ENCODE measurements at regions not wholly inside any gene's neighbourhood (a gene's known extent, or its start where the extent isn't known, plus 50 kb on each side); places are given as distances from the start of the nearest gene placed in this dataset.
"Not testable (repeated sequence)": the region's sequence is repeated elsewhere in the genome, so short reads cannot be mapped to it uniquely, and the experiment has no call there.

DNA sequence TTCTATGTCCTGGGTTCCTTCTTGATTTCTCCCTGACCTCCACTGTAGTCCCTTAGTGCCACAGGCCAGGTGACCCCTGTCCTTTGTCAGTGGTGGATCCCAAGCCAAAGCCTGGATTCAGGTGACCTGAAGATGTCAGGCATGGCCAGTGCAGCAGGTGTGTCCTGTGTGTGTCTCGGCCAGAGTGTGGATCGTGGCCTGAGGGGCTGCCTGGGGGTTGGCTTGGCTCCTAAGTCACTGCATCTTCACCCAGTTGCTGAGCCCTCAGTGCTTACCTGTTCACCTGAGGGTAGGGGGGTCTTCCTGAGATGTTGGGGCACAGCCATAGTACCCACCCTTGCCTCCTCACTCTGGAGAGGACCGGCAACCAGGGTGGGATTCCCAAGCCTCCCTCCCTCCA, 61.8 kb upstream of the PITX1 start:
- no peaks in the 10 kb centered on the region for H3K4me1 ChIP-seq (ENCODE audit: control insufficient read depth, insufficient read depth, low read length, poor library complexity, severe bottlenecking)
- no peaks in the 10 kb centered on the region for H3K9me3 ChIP-seq (ENCODE audit: control insufficient read depth, low read length)
- H3K27ac ChIP-seq (ENCODE audit: low read depth, low read length, severe bottlenecking), result no peak overlapping the region
- no peaks in the 10 kb centered on the region for H3K36me3 ChIP-seq (ENCODE audit: control insufficient read depth, insufficient read depth, low read length)
- H3K4me3 ChIP-seq (ENCODE audit: extremely low read depth, insufficient read depth, low read length, poor library complexity, severe bottlenecking), result no peak overlapping the region
- 76 to 79% methylated on average over 3 of the region's 3 CpGs for WGBS, 2 experiments (ENCODE audit: insufficient coverage in 2 of 2)

- no peaks in the 10 kb centered on the region for H3K36me3 ChIP-seq (ENCODE audit: control insufficient read depth, insufficient read depth, low read length)
- no peaks in the 10 kb centered on the region for H3K9me3 ChIP-seq (ENCODE audit: control insufficient read depth, low read length)
- no peaks in the 10 kb centered on the region for H3K4me1 ChIP-seq (ENCODE audit: control insufficient read depth, insufficient read depth, low read length, poor library complexity, severe bottlenecking)
- no peak overlapping the region for H3K4me3 ChIP-seq (ENCODE audit: extremely low read depth, insufficient read depth, low read length, poor library complexity, severe bottlenecking)
- no peak overlapping the region for H3K27ac ChIP-seq (ENCODE audit: low read depth, low read length, severe bottlenecking)
- 88 to 91% methylated on average over 6 of the region's 6 CpGs for WGBS, 2 experiments (ENCODE audit: insufficient coverage in 2 of 2)
These were observed 61.2 kb upstream of the PITX1 start for GRCh38 chr5:135095052-135095715.

DNA sequence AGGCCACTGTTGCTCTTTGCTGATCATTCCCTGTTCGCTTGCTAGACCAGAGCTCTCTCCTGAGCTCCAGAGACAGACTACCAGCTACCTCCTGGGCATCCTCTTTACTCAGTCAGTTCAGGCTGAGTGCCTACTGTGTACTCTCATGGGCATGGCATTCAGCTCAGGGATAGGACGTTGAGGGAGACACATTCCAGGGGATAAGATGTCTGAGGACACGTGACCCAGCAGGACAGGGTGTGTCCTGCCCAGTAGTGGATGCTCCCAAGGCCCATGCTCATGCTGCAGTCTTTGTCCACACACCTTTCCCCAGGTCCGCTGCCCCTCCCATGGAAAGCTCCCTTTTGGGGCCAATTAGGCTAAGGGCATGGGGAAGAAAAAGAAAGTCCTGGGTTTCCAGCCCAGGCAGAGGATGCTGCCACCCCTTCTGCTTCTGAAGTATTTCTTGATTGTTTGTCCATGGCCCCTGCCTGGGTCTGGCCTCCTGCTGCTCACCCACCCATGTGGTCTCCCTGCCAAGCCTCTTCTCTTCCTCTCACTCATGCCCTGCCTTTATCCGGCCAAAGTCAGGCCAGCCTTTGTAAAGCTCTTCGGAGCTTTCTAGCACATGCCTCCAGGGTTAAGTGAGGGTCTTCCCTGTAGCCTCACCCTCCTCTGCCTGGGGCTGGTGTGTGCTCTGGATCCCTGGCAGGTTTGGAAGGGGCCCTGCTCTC, 60.5 kb upstream of the PITX1 start:
- H3K4me3 ChIP-seq (ENCODE audit: extremely low read depth, insufficient read depth, low read length, poor library complexity, severe bottlenecking), result no peak overlapping the region
- no peaks in the 10 kb centered on the region for H3K4me1 ChIP-seq (ENCODE audit: control insufficient read depth, insufficient read depth, low read length, poor library complexity, severe bottlenecking)
- H3K27ac ChIP-seq (ENCODE audit: low read depth, low read length, severe bottlenecking), result no peak overlapping the region
- no peaks in the 10 kb centered on the region for H3K36me3 ChIP-seq (ENCODE audit: control insufficient read depth, insufficient read depth, low read length)
- 90 to 92% methylated on average over 3 to 5 of the region's 6 CpGs for WGBS, 2 experiments (ENCODE audit: insufficient coverage in 2 of 2)
- no peaks in the 10 kb centered on the region for H3K9me3 ChIP-seq (ENCODE audit: control insufficient read depth, low read length)

- not testable (repeated sequence) for H3K4me3 ChIP-seq (ENCODE audit: extremely low read depth, insufficient read depth, low read length, poor library complexity, severe bottlenecking); H3K36me3 ChIP-seq (ENCODE audit: control insufficient read depth, insufficient read depth, low read length); H3K27ac ChIP-seq (ENCODE audit: low read depth, low read length, severe bottlenecking); H3K4me1 ChIP-seq (ENCODE audit: control insufficient read depth, insufficient read depth, low read length, poor library complexity, severe bottlenecking); H3K9me3 ChIP-seq (ENCODE audit: control insufficient read depth, low read length)
- WGBS, 2 experiments (ENCODE audit: insufficient coverage in 2 of 2), result 83 to 100% methylated on average over 1 of the region's 1 CpG
These were observed 59.5 kb upstream of the PITX1 start for GRCh38 chr5:135093483-135093882.

DNA sequence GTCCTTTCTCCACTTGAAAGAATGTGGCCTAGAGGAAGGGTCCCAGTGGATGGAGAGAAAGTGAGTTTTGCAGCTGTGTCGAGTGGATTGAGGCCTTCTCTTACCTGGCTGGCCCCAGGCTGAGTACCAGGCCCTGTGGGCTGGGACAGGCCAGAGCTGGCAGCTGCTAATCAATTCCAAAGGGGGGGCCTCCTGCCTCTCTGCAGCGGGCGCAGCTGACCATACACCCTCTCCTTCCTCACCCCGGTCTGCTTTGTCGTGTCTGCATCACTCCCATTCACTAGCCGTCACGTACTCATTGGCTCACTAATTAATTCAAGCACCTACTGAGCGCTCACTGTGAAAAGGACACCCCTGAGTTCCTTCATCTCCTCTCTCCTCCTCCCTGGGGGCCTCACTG, 58.4 kb upstream of the PITX1 start:
- no peaks in the 10 kb centered on the region for H3K9me3 ChIP-seq (ENCODE audit: control insufficient read depth, low read length)
- no peak overlapping the region for H3K4me3 ChIP-seq (ENCODE audit: extremely low read depth, insufficient read depth, low read length, poor library complexity, severe bottlenecking)
- H3K36me3 ChIP-seq (ENCODE audit: control insufficient read depth, insufficient read depth, low read length), result no peaks in the 10 kb centered on the region
- 58 to 67% methylated on average over 6 to 8 of the region's 8 CpGs for WGBS, 2 experiments (ENCODE audit: insufficient coverage in 2 of 2)
- H3K4me1 ChIP-seq (ENCODE audit: control insufficient read depth, insufficient read depth, low read length, poor library complexity, severe bottlenecking), result no peaks in the 10 kb centered on the region
- H3K27ac ChIP-seq (ENCODE audit: low read depth, low read length, severe bottlenecking), result no peak overlapping the region

DNA sequence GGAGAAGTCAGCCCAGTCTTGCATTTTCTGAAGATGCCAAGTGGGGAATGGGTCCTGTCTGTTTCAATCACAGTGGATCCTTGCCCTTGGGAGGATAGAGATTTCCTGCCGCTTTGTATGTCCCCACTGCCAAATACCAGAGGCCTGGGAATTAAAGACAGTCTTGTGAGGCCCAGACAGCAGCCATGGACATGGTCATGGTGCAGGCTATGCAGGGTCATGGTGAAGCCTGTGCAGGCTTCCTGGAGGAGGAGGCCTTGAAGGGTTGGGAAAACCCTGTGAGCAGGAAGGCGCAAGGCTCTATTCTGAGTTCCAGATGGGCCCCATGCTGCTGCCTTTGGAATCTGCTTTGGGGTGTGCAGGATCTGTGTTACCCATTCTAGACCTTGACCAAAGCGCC, 57.3 kb upstream of the PITX1 start:
- H3K27ac ChIP-seq (ENCODE audit: low read depth, low read length, severe bottlenecking), result no peak overlapping the region
- H3K9me3 ChIP-seq (ENCODE audit: control insufficient read depth, low read length), result no peaks in the 10 kb centered on the region
- no peaks in the 10 kb centered on the region for H3K36me3 ChIP-seq (ENCODE audit: control insufficient read depth, insufficient read depth, low read length)
- H3K4me1 ChIP-seq (ENCODE audit: control insufficient read depth, insufficient read depth, low read length, poor library complexity, severe bottlenecking), result no peaks in the 10 kb centered on the region
- WGBS, 2 experiments (ENCODE audit: insufficient coverage in 2 of 2), result 94 to 100% methylated on average over 2 of the region's 3 CpGs
- H3K4me3 ChIP-seq (ENCODE audit: extremely low read depth, insufficient read depth, low read length, poor library complexity, severe bottlenecking), result no peak overlapping the region

- Histone ChIP-seq H3K36me3 (ENCODE audit: control insufficient read depth, insufficient read depth, low read length) (no peaks in the 10 kb centered on the region), H3K27ac (ENCODE audit: low read depth, low read length, severe bottlenecking) (no peak overlapping the region), H3K9me3 (ENCODE audit: control insufficient read depth, low read length) (no peaks in the 10 kb centered on the region), H3K4me3 (ENCODE audit: extremely low read depth, insufficient read depth, low read length, poor library complexity, severe bottlenecking) (no peak overlapping the region), H3K4me1 (ENCODE audit: control insufficient read depth, insufficient read depth, low read length, poor library complexity, severe bottlenecking) (peaks cover 5% of the 10 kb centered on the region)
- 83 to 85% methylated on average over 1 to 2 of the region's 3 CpGs for WGBS, 2 experiments (ENCODE audit: insufficient coverage in 2 of 2)
These were observed 55.9 kb upstream of the PITX1 start for GRCh38 chr5:135089912-135090311.

- H3K9me3 ChIP-seq (ENCODE audit: control insufficient read depth, low read length), result no peaks in the 10 kb centered on the region
- WGBS, 2 experiments (ENCODE audit: insufficient coverage in 2 of 2), result no CpG with 5 or more reads among the region's 2 CpGs
- H3K4me3 ChIP-seq (ENCODE audit: extremely low read depth, insufficient read depth, low read length, poor library complexity, severe bottlenecking), result no peak overlapping the region
- no peak overlapping the region for H3K27ac ChIP-seq (ENCODE audit: low read depth, low read length, severe bottlenecking)
- H3K36me3 ChIP-seq (ENCODE audit: control insufficient read depth, insufficient read depth, low read length), result no peaks in the 10 kb centered on the region
- H3K4me1 ChIP-seq (ENCODE audit: control insufficient read depth, insufficient read depth, low read length, poor library complexity, severe bottlenecking), result peaks cover 5% of the 10 kb centered on the region
These were observed 54.9 kb upstream of the PITX1 start for GRCh38 chr5:135088911-135089310.

- Histone ChIP-seq H3K4me1 (ENCODE audit: control insufficient read depth, insufficient read depth, low read length, poor library complexity, severe bottlenecking) (peaks cover 5% of the 10 kb centered on the region), H3K27ac (ENCODE audit: low read depth, low read length, severe bottlenecking) (no peak overlapping the region), H3K9me3 (ENCODE audit: control insufficient read depth, low read length) (no peaks in the 10 kb centered on the region), H3K4me3 (ENCODE audit: extremely low read depth, insufficient read depth, low read length, poor library complexity, severe bottlenecking) (no peak overlapping the region), H3K36me3 (ENCODE audit: control insufficient read depth, insufficient read depth, low read length) (no peaks in the 10 kb centered on the region)
- WGBS, 2 experiments (ENCODE audit: insufficient coverage in 2 of 2), result 60 to 100% methylated on average over 1 of the region's 1 CpG
These were observed 53.9 kb upstream of the PITX1 start for GRCh38 chr5:135087950-135088349.

- peaks cover 8% of the 10 kb centered on the region for H3K9me3 ChIP-seq (ENCODE audit: control insufficient read depth, low read length)
- peaks cover 5% of the 10 kb centered on the region for H3K4me1 ChIP-seq (ENCODE audit: control insufficient read depth, insufficient read depth, low read length, poor library complexity, severe bottlenecking)
- no peak overlapping the region for H3K4me3 ChIP-seq (ENCODE audit: extremely low read depth, insufficient read depth, low read length, poor library complexity, severe bottlenecking)
- no peaks in the 10 kb centered on the region for H3K36me3 ChIP-seq (ENCODE audit: control insufficient read depth, insufficient read depth, low read length)
- H3K27ac ChIP-seq (ENCODE audit: low read depth, low read length, severe bottlenecking), result no peak overlapping the region
- 88 to 90% methylated on average over 14 to 15 of the region's 17 CpGs for WGBS, 2 experiments (ENCODE audit: insufficient coverage in 2 of 2)
These were observed 52.1 kb upstream of the PITX1 start for GRCh38 chr5:135085936-135086725.
